Spleen (tissue), 3 donors: ENCODE measurements at regions not wholly inside any gene's neighbourhood (a gene's known extent, or its start where the extent isn't known, plus 50 kb on each side); places are given as distances from the start of the nearest gene placed in this dataset.

Experiments
- POLR2A ChIP-seq, 3 donors: fragments of 450-650 bp; IDR thresholded peaks; one replicate each; pipeline ENCODE4 v1.5.1; 2017; ENCODE audit warnings: antibody characterized with exemption in 3 of 3, mild to moderate bottlenecking in 1 of 3
- POLR2AphosphoS5 ChIP-seq, 3 donors: sonication (generic); formaldehyde crosslinking; IDR thresholded peaks; one replicate each; pipeline ENCODE4 v1.5.1; 2017; ENCODE audit warnings: antibody characterized with exemption in 3 of 3

GRCh38 chr16:75919664-75920063 lies 193.4 kb upstream of the CPHXL start:
- no peak for TF ChIP-seq POLR2A (IDR thresholded peaks at IDR 0.05)
- no peak for TF ChIP-seq POLR2AphosphoS5 (IDR thresholded peaks at IDR 0.05)
